ENCODE measurements at regions not wholly inside any gene's neighbourhood (a gene's known extent, or its start where the extent isn't known, plus 50 kb on each side); places are given as distances from the start of the nearest gene placed in this dataset.

DNA sequence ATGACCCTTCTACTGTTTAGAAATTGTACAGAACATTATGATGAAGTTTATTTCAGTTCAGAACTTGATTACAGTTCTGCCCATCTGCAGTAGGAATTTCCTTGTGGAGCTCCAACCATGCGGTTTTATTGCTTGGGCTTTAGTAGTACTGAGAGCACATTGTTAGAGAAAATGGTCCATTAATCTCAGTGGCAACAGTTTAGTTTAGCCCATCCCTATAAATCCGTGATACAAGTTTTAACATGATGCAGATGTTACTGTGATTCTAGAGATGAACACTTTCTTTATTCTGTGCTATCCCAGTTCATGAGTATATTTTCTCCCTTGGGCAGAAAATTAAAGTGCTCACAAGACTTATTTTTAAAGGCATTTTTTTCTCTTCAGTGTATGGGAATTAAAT lies 84.8 kb upstream of the FZD8 start:
- TF ChIP-seq POLR2AphosphoS5 (IDR thresholded peaks at IDR 0.05; ENCODE audit: low read length) (no peak), PAX8 (IDR thresholded peaks at IDR 0.05) (no peak)
- TF ChIP-seq, protein P1, sequence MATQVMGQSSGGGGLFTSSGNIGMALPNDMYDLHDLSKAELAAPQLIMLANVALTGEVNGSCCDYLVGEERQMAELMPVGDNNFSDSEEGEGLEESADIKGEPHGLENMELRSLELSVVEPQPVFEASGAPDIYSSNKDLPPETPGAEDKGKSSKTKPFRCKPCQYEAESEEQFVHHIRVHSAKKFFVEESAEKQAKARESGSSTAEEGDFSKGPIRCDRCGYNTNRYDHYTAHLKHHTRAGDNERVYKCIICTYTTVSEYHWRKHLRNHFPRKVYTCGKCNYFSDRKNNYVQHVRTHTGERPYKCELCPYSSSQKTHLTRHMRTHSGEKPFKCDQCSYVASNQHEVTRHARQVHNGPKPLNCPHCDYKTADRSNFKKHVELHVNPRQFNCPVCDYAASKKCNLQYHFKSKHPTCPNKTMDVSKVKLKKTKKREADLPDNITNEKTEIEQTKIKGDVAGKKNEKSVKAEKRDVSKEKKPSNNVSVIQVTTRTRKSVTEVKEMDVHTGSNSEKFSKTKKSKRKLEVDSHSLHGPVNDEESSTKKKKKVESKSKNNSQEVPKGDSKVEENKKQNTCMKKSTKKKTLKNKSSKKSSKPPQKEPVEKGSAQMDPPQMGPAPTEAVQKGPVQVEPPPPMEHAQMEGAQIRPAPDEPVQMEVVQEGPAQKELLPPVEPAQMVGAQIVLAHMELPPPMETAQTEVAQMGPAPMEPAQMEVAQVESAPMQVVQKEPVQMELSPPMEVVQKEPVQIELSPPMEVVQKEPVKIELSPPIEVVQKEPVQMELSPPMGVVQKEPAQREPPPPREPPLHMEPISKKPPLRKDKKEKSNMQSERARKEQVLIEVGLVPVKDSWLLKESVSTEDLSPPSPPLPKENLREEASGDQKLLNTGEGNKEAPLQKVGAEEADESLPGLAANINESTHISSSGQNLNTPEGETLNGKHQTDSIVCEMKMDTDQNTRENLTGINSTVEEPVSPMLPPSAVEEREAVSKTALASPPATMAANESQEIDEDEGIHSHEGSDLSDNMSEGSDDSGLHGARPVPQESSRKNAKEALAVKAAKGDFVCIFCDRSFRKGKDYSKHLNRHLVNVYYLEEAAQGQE (IDR thresholded peaks at IDR 0.05; ENCODE audit: low read depth, low read length): no peak
